Neural progenitor cell (in vitro differentiated cells): ENCODE measurements at regions not wholly inside any gene's neighbourhood (a gene's known extent, or its start where the extent isn't known, plus 50 kb on each side); places are given as distances from the start of the nearest gene placed in this dataset.

Experiments
- DNase-seq: peaks from one replicate; pipeline ENCODE4 v3.0.0-alpha.2; 2016; ENCODE audit warnings: low spot score
- H2AFZ ChIP-seq: fragments of 200-600 bp; sonication (generic); replicated peaks from 2 replicates; pipeline ENCODE4 v1.6.1; 2016; ENCODE audit warnings: antibody characterized with exemption
- H3F3A ChIP-seq: fragments of 200-600 bp; sonication (generic); 2 replicates; pipeline ENCODE4 v1.6.1; 2016; ENCODE audit warnings: antibody characterized with exemption, low read depth
- H3K27ac ChIP-seq: fragments of 200-600 bp; sonication (generic); 2 replicates; pipeline ENCODE4 v1.5.1; 2016; ENCODE audit warnings: mild to moderate bottlenecking
- H3K27me3 ChIP-seq: fragments of 200-600 bp; sonication (generic); 2 replicates; pipeline ENCODE4 v1.6.1; 2016; ENCODE audit warnings: mild to moderate bottlenecking, moderate library complexity
- H3K36me3 ChIP-seq: fragments of 200-600 bp; sonication (generic); 2 replicates; pipeline ENCODE4 v1.5.1; 2016
- H3K4me1 ChIP-seq: fragments of 200-600 bp; sonication (generic); 2 replicates; pipeline ENCODE4 v1.6.1; 2016; ENCODE audit warnings: mixed run types
- H3K4me2 ChIP-seq: fragments of 200-600 bp; sonication (generic); 2 replicates; pipeline ENCODE4 v1.6.1; 2016
- H3K4me3 ChIP-seq: fragments of 200-600 bp; sonication (generic); 2 replicates; pipeline ENCODE4 v1.5.1; 2016
- H3K79me2 ChIP-seq: fragments of 200-600 bp; sonication (generic); 2 replicates; pipeline ENCODE4 v1.6.1; 2016; ENCODE audit warnings: low read depth
- H3K9ac ChIP-seq: fragments of 200-600 bp; sonication (generic); 2 replicates; pipeline ENCODE4 v1.6.1; 2016
- H3K9me3 ChIP-seq: fragments of 200-600 bp; sonication (generic); 2 replicates; pipeline ENCODE4 v1.5.1; 2016; ENCODE audit warnings: low read depth
- H4K20me1 ChIP-seq: fragments of 200-600 bp; sonication (generic); 2 replicates; pipeline ENCODE4 v1.6.1; 2016; ENCODE audit warnings: low read depth
- H3K27ac Mint-ChIP-seq: 3 replicates; pipeline ENCODE4 v1.8.0; 2021; ENCODE audit warnings: mixed read lengths
- H3K27me3 Mint-ChIP-seq: 2 replicates; pipeline ENCODE4 v1.8.0; 2022; ENCODE audit warnings: low read depth, mild to moderate bottlenecking, inconsistent platforms, moderate library complexity, mixed read lengths; ENCODE audit not compliant: insufficient read depth
- H3K36me3 Mint-ChIP-seq: 3 replicates; pipeline ENCODE4 v1.8.0; 2021; ENCODE audit warnings: mixed read lengths
- H3K4me1 Mint-ChIP-seq: 3 replicates; pipeline ENCODE4 v1.8.0; 2021; ENCODE audit warnings: mixed read lengths
- H3K4me3 Mint-ChIP-seq: 3 replicates; pipeline ENCODE4 v1.8.0; 2021; ENCODE audit warnings: mild to moderate bottlenecking, moderate library complexity, mixed read lengths
- H3K9me3 Mint-ChIP-seq: 3 replicates; pipeline ENCODE4 v1.8.0; 2020; ENCODE audit warnings: mixed read lengths
- CTCF ChIP-seq: fragments of 200-600 bp; sonication (generic); IDR thresholded peaks from 2 replicates; pipeline ENCODE4 v1.5.1; 2017; ENCODE audit warnings: antibody characterized with exemption, mild to moderate bottlenecking
- EZH2 ChIP-seq: fragments of 200-600 bp; sonication (generic); IDR thresholded peaks from 2 replicates; pipeline ENCODE4 v1.6.1; 2017; ENCODE audit warnings: antibody characterized with exemption, mild to moderate bottlenecking, moderate library complexity
- EZH2phosphoT487 ChIP-seq: fragments of 200-600 bp; sonication (generic); IDR thresholded peaks from 2 replicates; pipeline ENCODE4 v1.6.1; 2017; ENCODE audit warnings: antibody characterized with exemption

- Histone ChIP-seq H3K4me3 (no peak overlapping the region), H3K4me1 (no peaks in the 10 kb centered on the region), H3K9me3 (peaks cover 15% of the 10 kb centered on the region)
Measured at GRCh38 chr4:38254825-38255224, 294.6 kb downstream of the PTTG2 start.

GRCh38 chr4:38255572-38255971 lies 295.4 kb downstream of the PTTG2 start:
- peaks cover 11% of the 10 kb centered on the region for H3K9me3 ChIP-seq
- H3K27me3 ChIP-seq, result no peaks in the 10 kb centered on the region
- no peaks in the 10 kb centered on the region for H3K4me1 ChIP-seq
- no peak overlapping the region for H3K9ac ChIP-seq
- H3K27ac ChIP-seq, result no peak overlapping the region
- no peaks in the 10 kb centered on the region for H3K79me2 ChIP-seq
- H3K4me1 Mint-ChIP-seq, result no peaks in the 10 kb centered on the region
- no peak for TF ChIP-seq EZH2
- TF ChIP-seq CTCF, result no peak
- TF ChIP-seq EZH2phosphoT487, result no peak
- H3K9me3 Mint-ChIP-seq, result peaks cover 23% of the 10 kb centered on the region
- H3K36me3 ChIP-seq, result no peaks in the 10 kb centered on the region
- no peak for DNase-seq
- H3K4me3 Mint-ChIP-seq, result no peak overlapping the region
- no peak overlapping the region for H3K27ac Mint-ChIP-seq
- no peak overlapping the region for H2AFZ ChIP-seq
- no peak overlapping the region for H3K4me3 ChIP-seq
- H3K4me2 ChIP-seq, result no peak overlapping the region
- no peaks in the 10 kb centered on the region for H3K36me3 Mint-ChIP-seq
- peaks cover 8% of the 10 kb centered on the region for H3K27me3 Mint-ChIP-seq
- H3F3A ChIP-seq, result no peaks in the 10 kb centered on the region
- H4K20me1 ChIP-seq, result no peaks in the 10 kb centered on the region

More at GRCh38 chr4:38254825-38255224, 294.6 kb downstream of the PTTG2 start:
- peaks cover 8% of the 10 kb centered on the region for H3K27me3 Mint-ChIP-seq
- no peak overlapping the region for H3K27ac Mint-ChIP-seq
- Histone ChIP-seq H3K36me3 (peaks cover 4% of the 10 kb centered on the region), H2AFZ (no peak overlapping the region), H4K20me1 (no peaks in the 10 kb centered on the region), H3K9ac (no peak overlapping the region), H3K27me3 (no peaks in the 10 kb centered on the region), H3K4me2 (no peak overlapping the region), H3K27ac (no peak overlapping the region), H3K79me2 (no peaks in the 10 kb centered on the region), H3F3A (no peaks in the 10 kb centered on the region)
- peaks cover 24% of the 10 kb centered on the region for H3K9me3 Mint-ChIP-seq
- H3K4me1 Mint-ChIP-seq, result no peaks in the 10 kb centered on the region
- no peaks in the 10 kb centered on the region for H3K36me3 Mint-ChIP-seq
- H3K4me3 Mint-ChIP-seq, result no peak overlapping the region
- no peak for DNase-seq
- TF ChIP-seq EZH2phosphoT487 (no peak), EZH2 (no peak), CTCF (no peak)

- Histone ChIP-seq H3K4me3 (no peak overlapping the region), H4K20me1 (no peaks in the 10 kb centered on the region), H3F3A (no peaks in the 10 kb centered on the region), H3K36me3 (no peaks in the 10 kb centered on the region), H3K4me1 (no peaks in the 10 kb centered on the region), H3K79me2 (no peaks in the 10 kb centered on the region), H3K27me3 (no peaks in the 10 kb centered on the region), H3K27ac (no peak overlapping the region), H2AFZ (no peak overlapping the region), H3K9ac (no peak overlapping the region), H3K9me3 (no peaks in the 10 kb centered on the region), H3K4me2 (no peak overlapping the region)
- Mint-ChIP-seq H3K36me3 (no peaks in the 10 kb centered on the region), H3K9me3 (no peaks in the 10 kb centered on the region), H3K27me3 (peaks cover 3% of the 10 kb centered on the region), H3K4me1 (peaks cover 6% of the 10 kb centered on the region), H3K27ac (no peak overlapping the region), H3K4me3 (no peak overlapping the region)
- no peak for DNase-seq
- TF ChIP-seq EZH2 (no peak), EZH2phosphoT487 (no peak), CTCF (no peak)
Measured at GRCh38 chr4:38266616-38267015, 306.4 kb downstream of the PTTG2 start.
